ENCODE measurements at regions not wholly inside any gene's neighbourhood (a gene's known extent, or its start where the extent isn't known, plus 50 kb on each side); places are given as distances from the start of the nearest gene placed in this dataset.
"Not testable (repeated sequence)": the region's sequence is repeated elsewhere in the genome, so short reads cannot be mapped to it uniquely, and the experiment has no call there.

DNA sequence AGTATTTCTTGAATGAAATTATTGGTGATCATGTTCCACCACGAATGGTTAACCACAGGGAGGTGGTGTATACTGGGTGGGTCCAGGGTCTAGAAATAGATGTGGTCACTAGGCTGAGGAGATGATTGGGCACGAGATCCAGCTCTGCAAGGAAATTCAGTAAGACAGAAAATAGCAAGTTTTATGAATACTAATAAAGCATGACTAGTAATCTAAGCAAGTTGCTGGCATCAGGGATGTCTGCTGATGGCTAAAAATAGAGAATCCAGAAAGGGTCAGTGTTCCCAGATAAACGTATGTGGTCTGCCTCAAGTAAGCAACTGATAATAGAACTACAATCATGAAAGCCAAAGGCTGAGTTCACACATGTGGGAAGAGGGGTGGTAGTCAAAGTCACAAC is 108.3 kb upstream of the FRMD4B start:
- Histone ChIP-seq H3K4me1 (ENCODE audit: control insufficient read depth, insufficient read depth, low read length) (no peaks in the 10 kb centered on the region), H3K36me3 (ENCODE audit: insufficient read depth, low read length) (no peaks in the 10 kb centered on the region), H3K4me2 (ENCODE audit: low read length) (no peak overlapping the region), H3K27me3 (ENCODE audit: control insufficient read depth, insufficient read depth, low read length) (peaks cover 35% of the 10 kb centered on the region), H3K9me3 (replicated peaks; ENCODE audit: low read length) (no peaks in the 10 kb centered on the region), H3K4me3 (ENCODE audit: low read length) (no peak overlapping the region), H3K9ac (ENCODE audit: low read depth, low read length) (no peak overlapping the region)

DNA sequence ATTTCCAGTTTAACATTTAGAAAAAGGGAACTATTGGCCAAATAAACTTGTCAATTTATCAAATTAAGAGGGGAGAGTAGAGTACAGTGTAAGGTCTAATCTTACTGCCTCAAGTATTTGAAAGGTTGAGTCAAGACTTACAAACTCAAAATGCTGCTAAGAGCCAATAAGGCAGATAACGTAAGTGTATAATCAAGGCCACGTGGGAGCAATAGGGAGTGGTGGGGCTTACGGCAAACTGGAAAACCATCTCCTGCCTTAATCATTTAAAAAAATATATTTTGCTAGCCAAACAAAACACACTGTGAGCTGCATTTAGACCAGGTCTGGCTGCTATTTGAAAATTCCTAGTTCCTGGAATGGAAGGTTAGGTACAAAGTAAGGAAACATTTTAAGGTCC is 107.3 kb upstream of the FRMD4B start:
- H3K4me2 ChIP-seq (ENCODE audit: low read length) = no peak overlapping the region
- no peaks in the 10 kb centered on the region for H3K36me3 ChIP-seq (ENCODE audit: insufficient read depth, low read length)
- no peaks in the 10 kb centered on the region for H3K9me3 ChIP-seq (replicated peaks; ENCODE audit: low read length)
- H3K4me1 ChIP-seq (ENCODE audit: control insufficient read depth, insufficient read depth, low read length) = no peaks in the 10 kb centered on the region
- peaks cover 32% of the 10 kb centered on the region for H3K27me3 ChIP-seq (ENCODE audit: control insufficient read depth, insufficient read depth, low read length)
- no peak overlapping the region for H3K9ac ChIP-seq (ENCODE audit: low read depth, low read length)
- H3K4me3 ChIP-seq (ENCODE audit: low read length) = no peak overlapping the region

DNA sequence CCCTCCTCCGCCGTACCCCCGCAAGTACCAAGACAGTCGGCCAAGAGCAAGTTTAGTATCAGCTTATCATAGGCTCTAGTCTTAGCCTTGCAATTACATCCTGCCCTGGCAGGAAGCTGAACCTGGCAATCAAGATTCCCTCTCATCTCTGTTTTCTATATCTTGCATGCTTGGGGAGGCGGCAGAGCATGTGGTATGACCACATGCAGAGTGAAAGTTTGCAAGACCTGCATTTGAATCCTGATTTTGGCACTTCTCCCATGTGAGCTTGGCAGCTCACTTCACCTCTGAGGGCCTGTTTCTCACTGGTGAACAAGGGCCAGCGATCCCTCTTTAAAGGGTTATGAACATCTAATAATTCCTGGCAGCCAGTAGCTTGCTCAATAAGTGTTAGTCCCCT is 106.1 kb upstream of the FRMD4B start:
- Histone ChIP-seq H3K27me3 (ENCODE audit: control insufficient read depth, insufficient read depth, low read length) (peaks cover 25% of the 10 kb centered on the region), H3K9ac (ENCODE audit: low read depth, low read length) (no peak overlapping the region), H3K36me3 (ENCODE audit: insufficient read depth, low read length) (no peaks in the 10 kb centered on the region), H3K4me3 (ENCODE audit: low read length) (no peak overlapping the region), H3K4me1 (ENCODE audit: control insufficient read depth, insufficient read depth, low read length) (no peaks in the 10 kb centered on the region), H3K9me3 (replicated peaks; ENCODE audit: low read length) (no peaks in the 10 kb centered on the region), H3K4me2 (ENCODE audit: low read length) (no peak overlapping the region)

DNA sequence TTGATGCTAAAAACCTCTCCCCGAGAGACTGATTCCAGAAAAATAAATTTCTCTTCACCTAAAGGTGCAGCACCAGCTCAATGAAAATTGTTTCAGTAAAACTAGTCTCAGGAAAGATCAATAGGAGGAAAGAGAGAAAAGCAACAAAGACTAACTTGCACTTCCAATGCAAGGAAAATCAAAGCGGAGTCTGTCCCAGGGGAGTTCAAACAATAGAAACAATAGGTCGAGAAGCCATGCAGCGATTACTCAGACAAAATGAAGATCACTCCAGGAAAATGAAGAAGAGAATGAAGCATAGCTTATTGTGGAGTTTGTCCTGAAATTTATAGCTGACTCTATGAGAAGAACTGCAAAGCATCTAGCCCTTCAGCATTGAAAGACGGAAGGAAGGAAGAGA is 105.1 kb upstream of the FRMD4B start:
- peaks cover 25% of the 10 kb centered on the region for H3K27me3 ChIP-seq (ENCODE audit: control insufficient read depth, insufficient read depth, low read length)
- H3K4me2 ChIP-seq (ENCODE audit: low read length) = no peak overlapping the region
- H3K4me1 ChIP-seq (ENCODE audit: control insufficient read depth, insufficient read depth, low read length) = no peaks in the 10 kb centered on the region
- H3K9ac ChIP-seq (ENCODE audit: low read depth, low read length) = no peak overlapping the region
- no peak overlapping the region for H3K4me3 ChIP-seq (ENCODE audit: low read length)
- H3K36me3 ChIP-seq (ENCODE audit: insufficient read depth, low read length) = no peaks in the 10 kb centered on the region
- no peaks in the 10 kb centered on the region for H3K9me3 ChIP-seq (replicated peaks; ENCODE audit: low read length)

GRCh38 chr3:69490235-69490634 is 104.3 kb upstream of the FRMD4B start:
- no peaks in the 10 kb centered on the region for H3K36me3 ChIP-seq (ENCODE audit: insufficient read depth, low read length)
- no peak overlapping the region for H3K4me2 ChIP-seq (ENCODE audit: low read length)
- no peak overlapping the region for H3K9ac ChIP-seq (ENCODE audit: low read depth, low read length)
- H3K4me3 ChIP-seq (ENCODE audit: low read length) = no peak overlapping the region
- no peaks in the 10 kb centered on the region for H3K4me1 ChIP-seq (ENCODE audit: control insufficient read depth, insufficient read depth, low read length)
- no peaks in the 10 kb centered on the region for H3K9me3 ChIP-seq (replicated peaks; ENCODE audit: low read length)
- H3K27me3 ChIP-seq (ENCODE audit: control insufficient read depth, insufficient read depth, low read length) = peaks cover 22% of the 10 kb centered on the region

DNA sequence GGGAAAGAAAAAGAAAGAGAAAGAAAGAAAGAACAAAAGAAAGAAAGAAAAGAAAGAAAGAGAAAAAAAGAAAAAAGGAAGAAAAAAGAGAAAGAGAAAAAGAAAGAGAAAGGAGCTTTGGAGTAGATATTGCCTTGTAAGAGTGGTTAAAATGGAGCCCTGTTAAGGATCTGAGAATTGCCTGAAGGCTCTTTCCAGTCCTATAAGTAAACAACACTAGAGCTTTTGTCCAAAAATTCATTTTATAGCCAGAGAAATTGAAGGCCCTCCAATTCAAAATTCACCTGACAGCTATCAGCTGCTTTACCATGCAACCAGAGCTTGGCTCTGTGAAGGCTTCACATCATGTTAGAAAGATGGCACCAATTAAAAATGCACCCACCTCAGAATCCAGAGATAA is 102.1 kb upstream of the FRMD4B start:
- H3K27me3 ChIP-seq (ENCODE audit: control insufficient read depth, insufficient read depth, low read length) = peaks cover 22% of the 10 kb centered on the region
- no peaks in the 10 kb centered on the region for H3K4me1 ChIP-seq (ENCODE audit: control insufficient read depth, insufficient read depth, low read length)
- no peak overlapping the region for H3K4me2 ChIP-seq (ENCODE audit: low read length)
- H3K9ac ChIP-seq (ENCODE audit: low read depth, low read length) = no peak overlapping the region
- no peaks in the 10 kb centered on the region for H3K9me3 ChIP-seq (replicated peaks; ENCODE audit: low read length)
- no peaks in the 10 kb centered on the region for H3K36me3 ChIP-seq (ENCODE audit: insufficient read depth, low read length)
- H3K4me3 ChIP-seq (ENCODE audit: low read length) = no peak overlapping the region

DNA sequence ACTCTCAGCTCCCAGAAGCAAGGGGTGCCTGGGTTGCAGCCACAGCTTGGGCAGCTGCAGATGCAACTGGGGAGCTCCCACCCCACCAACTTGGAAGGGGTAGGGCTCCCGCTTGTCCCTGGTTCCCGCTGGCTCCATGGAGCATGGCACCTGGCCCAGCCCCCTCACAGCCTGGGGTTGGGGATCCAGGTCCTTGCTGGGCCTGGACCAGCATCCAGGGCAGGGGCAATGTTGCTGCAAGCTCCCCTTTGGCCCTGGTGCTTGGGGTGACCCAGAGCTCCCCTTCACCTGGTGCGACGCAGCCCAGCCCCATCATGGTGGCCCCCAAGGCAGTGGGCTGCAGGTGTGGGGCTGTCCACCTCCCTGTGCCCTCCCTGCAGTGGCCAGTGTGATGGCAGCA is 99.6 kb upstream of the FRMD4B start:
- no peaks in the 10 kb centered on the region for H3K36me3 ChIP-seq (ENCODE audit: insufficient read depth, low read length)
- no peak overlapping the region for H3K4me2 ChIP-seq (ENCODE audit: low read length)
- H3K4me3 ChIP-seq (ENCODE audit: low read length) = no peak overlapping the region
- no peaks in the 10 kb centered on the region for H3K4me1 ChIP-seq (ENCODE audit: control insufficient read depth, insufficient read depth, low read length)
- H3K9ac ChIP-seq (ENCODE audit: low read depth, low read length) = no peak overlapping the region
- no peaks in the 10 kb centered on the region for H3K9me3 ChIP-seq (replicated peaks; ENCODE audit: low read length)
- peaks cover 28% of the 10 kb centered on the region for H3K27me3 ChIP-seq (ENCODE audit: control insufficient read depth, insufficient read depth, low read length)

DNA sequence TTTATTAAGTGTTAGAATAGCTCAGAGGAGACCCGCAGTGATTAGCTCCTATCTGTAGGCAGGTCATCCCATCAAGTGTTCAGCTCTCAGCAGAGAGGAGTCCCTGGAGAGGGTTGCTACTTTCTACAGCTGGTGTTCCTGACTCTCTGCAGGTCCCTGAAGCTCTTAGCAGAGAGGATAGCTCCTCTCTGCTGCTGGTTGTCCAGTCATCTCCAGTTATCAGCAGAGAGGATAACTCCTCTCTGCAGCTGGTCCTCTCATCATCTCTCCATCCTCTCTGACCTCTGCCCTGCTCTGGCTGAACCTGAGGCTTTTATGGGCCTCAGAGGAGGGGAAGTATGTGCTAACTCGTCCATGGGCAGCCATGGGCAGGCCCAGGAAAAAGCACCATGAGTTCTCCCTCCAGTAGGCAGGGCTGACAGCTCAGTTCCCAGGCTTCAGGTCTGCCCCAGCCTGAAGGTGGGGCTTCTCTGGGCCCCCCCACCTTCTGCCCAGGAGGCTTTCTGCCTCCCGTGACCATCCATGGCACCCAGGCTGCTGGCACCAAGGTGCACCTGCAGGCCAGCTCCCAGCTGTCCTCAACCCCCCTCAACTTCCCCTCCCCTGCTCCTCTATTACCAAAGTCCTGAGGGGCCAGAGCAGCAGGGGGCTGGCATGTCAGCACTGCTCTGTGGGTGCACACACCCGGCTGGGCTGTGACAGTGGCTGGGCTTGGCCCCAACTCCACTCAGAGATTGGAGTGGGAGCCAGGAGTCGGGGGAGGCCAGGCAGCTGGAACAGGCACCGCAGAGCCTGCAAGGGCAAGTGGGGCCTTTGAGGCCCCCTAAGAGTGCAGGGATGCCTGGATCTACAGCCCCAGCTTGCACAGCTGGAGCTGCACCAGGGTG is 98.9 kb upstream of the FRMD4B start:
- H3K27me3 ChIP-seq (ENCODE audit: control insufficient read depth, insufficient read depth, low read length) = peaks cover 22% of the 10 kb centered on the region
- no peaks in the 10 kb centered on the region for H3K9me3 ChIP-seq (replicated peaks; ENCODE audit: low read length)
- H3K4me1 ChIP-seq (ENCODE audit: control insufficient read depth, insufficient read depth, low read length) = no peaks in the 10 kb centered on the region
- H3K9ac ChIP-seq (ENCODE audit: low read depth, low read length) = no peak overlapping the region
- no peaks in the 10 kb centered on the region for H3K36me3 ChIP-seq (ENCODE audit: insufficient read depth, low read length)
- H3K4me2 ChIP-seq (ENCODE audit: low read length) = no peak overlapping the region
- H3K4me3 ChIP-seq (ENCODE audit: low read length) = no peak overlapping the region

DNA sequence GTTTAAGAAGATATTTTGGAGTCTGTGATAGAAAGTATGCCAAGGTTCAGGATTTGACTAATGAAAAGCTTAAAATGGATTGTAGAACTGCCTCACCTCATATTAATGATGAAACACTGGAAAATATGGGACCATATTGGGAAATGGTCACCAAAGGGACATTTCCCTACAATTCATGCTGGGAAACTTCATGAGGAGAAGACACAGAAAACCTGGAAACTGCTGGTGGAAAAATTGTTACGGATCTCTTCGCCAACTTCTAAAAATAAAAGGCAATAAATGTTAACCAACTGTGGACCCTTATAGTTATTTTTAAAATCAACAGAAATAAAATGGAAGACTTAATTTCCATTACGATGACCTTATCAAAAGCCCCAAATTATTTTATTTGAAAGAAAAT is 97.6 kb upstream of the FRMD4B start:
- H3K36me3 ChIP-seq (ENCODE audit: insufficient read depth, low read length) = no peaks in the 10 kb centered on the region

DNA sequence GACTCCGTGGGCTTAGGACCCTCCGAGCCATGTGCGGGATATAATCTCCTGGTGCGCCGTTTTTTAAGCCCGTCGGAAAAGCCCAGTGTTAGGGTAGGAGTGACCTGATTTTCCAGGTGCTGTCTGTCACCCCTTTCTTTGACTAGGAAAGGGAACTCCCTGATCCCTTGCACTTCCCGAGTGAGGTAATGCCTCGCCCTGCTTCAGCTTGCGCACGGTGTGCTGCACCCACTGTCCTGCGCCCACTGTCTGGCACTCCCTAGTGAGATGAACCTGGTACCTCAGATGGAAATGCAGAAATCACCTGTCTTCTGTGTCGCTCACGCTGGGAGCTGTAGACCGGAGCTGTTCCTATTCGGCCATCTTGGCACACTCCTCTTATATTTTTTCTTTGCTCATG is 95.1 kb upstream of the FRMD4B start:
- not testable (repeated sequence) for H3K36me3 ChIP-seq (ENCODE audit: insufficient read depth, low read length); H3K4me1 ChIP-seq (ENCODE audit: control insufficient read depth, insufficient read depth, low read length); H3K4me2 ChIP-seq (ENCODE audit: low read length); H3K9me3 ChIP-seq (replicated peaks; ENCODE audit: low read length); H3K4me3 ChIP-seq (ENCODE audit: low read length); H3K9ac ChIP-seq (ENCODE audit: low read depth, low read length)
- peaks cover 18% of the 10 kb centered on the region for H3K27me3 ChIP-seq (ENCODE audit: control insufficient read depth, insufficient read depth, low read length)

More for the DNA sequence above, 97.6 kb upstream of the FRMD4B start:
- peaks cover 18% of the 10 kb centered on the region for H3K27me3 ChIP-seq (ENCODE audit: control insufficient read depth, insufficient read depth, low read length)
- H3K9ac ChIP-seq (ENCODE audit: low read depth, low read length) = no peak overlapping the region
- no peaks in the 10 kb centered on the region for H3K9me3 ChIP-seq (replicated peaks; ENCODE audit: low read length)
- H3K4me1 ChIP-seq (ENCODE audit: control insufficient read depth, insufficient read depth, low read length) = no peaks in the 10 kb centered on the region
- no peak overlapping the region for H3K4me2 ChIP-seq (ENCODE audit: low read length)
- H3K4me3 ChIP-seq (ENCODE audit: low read length) = no peak overlapping the region

DNA sequence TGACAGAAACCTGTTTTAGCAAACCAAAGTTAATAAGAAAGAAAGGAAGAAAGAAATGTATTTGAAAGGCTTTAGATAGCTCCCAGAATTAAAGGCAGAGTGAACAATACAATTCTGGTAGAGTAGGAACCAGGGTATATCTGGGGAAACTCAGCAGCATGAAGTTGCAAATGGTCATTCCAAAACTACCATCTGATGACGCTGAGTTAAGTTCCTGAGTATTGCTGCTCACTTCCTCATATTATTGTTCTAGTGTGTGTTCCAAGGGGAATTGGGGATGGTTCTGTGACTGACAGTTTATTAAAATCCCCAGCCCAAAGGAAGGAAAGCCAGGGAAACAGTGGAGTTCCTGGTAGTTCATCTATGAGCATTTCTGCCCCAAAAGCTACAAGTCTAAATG is 88.3 kb upstream of the FRMD4B start:
- H3K27me3 ChIP-seq (ENCODE audit: control insufficient read depth, insufficient read depth, low read length) = peaks cover 29% of the 10 kb centered on the region
- H3K4me3 ChIP-seq (ENCODE audit: low read length) = no peak overlapping the region
- H3K4me2 ChIP-seq (ENCODE audit: low read length) = no peak overlapping the region
- no peaks in the 10 kb centered on the region for H3K4me1 ChIP-seq (ENCODE audit: control insufficient read depth, insufficient read depth, low read length)
- no peak overlapping the region for H3K9ac ChIP-seq (ENCODE audit: low read depth, low read length)
- H3K9me3 ChIP-seq (replicated peaks; ENCODE audit: low read length) = no peaks in the 10 kb centered on the region
- no peaks in the 10 kb centered on the region for H3K36me3 ChIP-seq (ENCODE audit: insufficient read depth, low read length)

GRCh38 chr3:69472093-69472492 is 86.2 kb upstream of the FRMD4B start:
- Histone ChIP-seq H3K4me2 (ENCODE audit: low read length) (no peak overlapping the region), H3K4me1 (ENCODE audit: control insufficient read depth, insufficient read depth, low read length) (no peaks in the 10 kb centered on the region), H3K4me3 (ENCODE audit: low read length) (no peak overlapping the region), H3K9ac (ENCODE audit: low read depth, low read length) (no peak overlapping the region), H3K36me3 (ENCODE audit: insufficient read depth, low read length) (no peaks in the 10 kb centered on the region), H3K27me3 (ENCODE audit: control insufficient read depth, insufficient read depth, low read length) (peaks cover 40% of the 10 kb centered on the region), H3K9me3 (replicated peaks; ENCODE audit: low read length) (no peaks in the 10 kb centered on the region)
